Uterus (tissue), 2 donors: ENCODE measurements at regions not wholly inside any gene's neighbourhood (a gene's known extent, or its start where the extent isn't known, plus 50 kb on each side); places are given as distances from the start of the nearest gene placed in this dataset.

Source experiments
- CTCF ChIP-seq, 4 experiments: fragments of 200-600 bp in 2 of 4; fragments of 450-650 bp in 2 of 4; sonication (generic) in 2 of 4; IDR thresholded peaks; one replicate each; pipeline ENCODE4 v1.5.1; 2016 to 2019; ENCODE audit warnings: antibody characterized with exemption in 4 of 4, mild to moderate bottlenecking in 2 of 4, moderate library complexity in 1 of 4
- POLR2A ChIP-seq, 2 donors: fragments of 450-650 bp; IDR thresholded peaks; one replicate each; pipeline ENCODE4 v1.6.1; 2016; ENCODE audit warnings: antibody characterized with exemption in 2 of 2, mild to moderate bottlenecking in 1 of 2, moderate library complexity in 1 of 2

DNA sequence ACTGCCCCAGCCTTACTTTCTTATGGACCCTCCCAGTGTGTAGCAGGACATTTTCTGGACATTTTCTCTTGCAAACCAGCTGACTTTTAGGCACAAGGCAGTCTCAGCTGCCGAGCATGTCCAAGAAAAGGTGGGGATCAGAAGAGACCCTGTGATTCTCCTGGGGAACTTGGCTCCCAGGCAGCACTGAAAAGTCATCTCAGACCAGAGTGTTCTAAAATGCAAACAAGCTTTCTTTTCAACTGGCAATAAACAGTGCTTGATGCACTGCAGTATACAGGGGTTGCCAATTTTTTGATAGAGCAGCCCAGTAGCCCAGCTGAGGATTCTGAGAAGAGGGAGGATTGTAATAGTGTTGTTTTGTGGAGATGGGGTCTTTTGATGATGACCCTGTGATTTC lies 168.0 kb upstream of the PHYHIPL start:
- TF ChIP-seq CTCF (IDR thresholded peaks at IDR 0.05) (no peak), POLR2A (IDR thresholded peaks at IDR 0.05) (no peak)
